ENCODE measurements at regions not wholly inside any gene's neighbourhood (a gene's known extent, or its start where the extent isn't known, plus 50 kb on each side); places are given as distances from the start of the nearest gene placed in this dataset.

GRCh38 chr15:92524874-92525565, 130.6 kb downstream of the FAM174B start:
- TF ChIP-seq POLR2A (IDR thresholded peaks at IDR 0.05): no peak
- TF ChIP-seq CTCF (IDR thresholded peaks at IDR 0.05): no peak
- no peak for TF ChIP-seq POLR2AphosphoS5 (IDR thresholded peaks at IDR 0.05)
- TF ChIP-seq EP300 (IDR thresholded peaks at IDR 0.05): no peak
